B cell (primary cell): ENCODE measurements at regions not wholly inside any gene's neighbourhood (a gene's known extent, or its start where the extent isn't known, plus 50 kb on each side); places are given as distances from the start of the nearest gene placed in this dataset.

Experiments used
- ATAC-seq: fragments of 200-7000 bp; cut with Tn5 transposase; one replicate; pipeline ENCODE4 v1.10.0; 2021; ENCODE audit warnings: low read depth, mild to moderate bottlenecking, moderate number of reproducible peaks, moderate library complexity
- CTCF ChIA-PET: fragments of 350-600 bp; sonication (Branson Sonifier 250); formaldehyde crosslinking; loops from one replicate; lab custom pipeline; 2021; ENCODE audit warnings: antibody characterized with exemption, inconsistent platforms; lab: Charles Lee
- POLR2A ChIA-PET: fragments of 350-600 bp; sonication (Branson Sonifier 250); formaldehyde crosslinking; loops from one replicate; lab custom pipeline; 2021; ENCODE audit warnings: antibody characterized with exemption; lab: Charles Lee
- DNase-seq: peaks from one replicate; pipeline ENCODE4 v3.0.0; 2013
- H2AFZ ChIP-seq: 2 replicates; pipeline ENCODE4 v1.6.1; 2012; ENCODE audit warnings: mild to moderate bottlenecking, low read depth, low read length; ENCODE audit not compliant: insufficient read depth, poor library complexity, severe bottlenecking
- H3K27ac ChIP-seq, 2 donors: 1 replicate in 1 of 2; 2 replicates in 1 of 2; pipeline ENCODE4 v1.5.1; 2012 to 2013; ENCODE audit warnings: low read length in 2 of 2, mild to moderate bottlenecking in 2 of 2, moderate library complexity in 1 of 2
- H3K27me3 ChIP-seq, 4 experiments: fragments of 200-600 bp in 1 of 4; sonication (generic) in 1 of 4; replicated peaks in 1 of 4; 1 replicate in 2 of 4; 2 replicates in 2 of 4; pipeline versions ENCODE4 v1.6.1 to v1.7.0; 2013 to 2016; ENCODE audit warnings: low read length in 3 of 4, mild to moderate bottlenecking in 2 of 4, mixed read lengths in 1 of 4, moderate library complexity in 1 of 4; ENCODE audit not compliant: insufficient read depth in 4 of 4, control insufficient read depth in 3 of 4; ENCODE audit errors: control extremely low read depth in 1 of 4
- H3K36me3 ChIP-seq, 2 experiments: replicated peaks in 1 of 2; 1 replicate in 1 of 2; 2 replicates in 1 of 2; pipeline versions ENCODE4 v1.6.1 to v1.7.1; 2013; ENCODE audit warnings: low read length in 1 of 2; ENCODE audit not compliant: insufficient read depth in 2 of 2, control insufficient read depth in 1 of 2; ENCODE audit errors: control extremely low read depth in 1 of 2, extremely low read depth in 1 of 2
- H3K4me1 ChIP-seq, 2 donors: fragments of 200-600 bp in 1 of 2; sonication (generic) in 1 of 2; 1 replicate in 1 of 2; 2 replicates in 1 of 2; pipeline versions ENCODE4 v1.5.1 to v1.6.1; 2013 to 2017; ENCODE audit warnings: low read length in 2 of 2; ENCODE audit not compliant: control insufficient read depth in 2 of 2, insufficient read depth in 2 of 2
- H3K4me2 ChIP-seq: replicated peaks from 2 replicates; pipeline ENCODE3; 2012; ENCODE audit warnings: mild to moderate bottlenecking, low read depth, low read length; ENCODE audit not compliant: poor library complexity, severe bottlenecking
- H3K4me3 ChIP-seq, 5 experiments: fragments of 200-600 bp in 1 of 5; sonication (generic) in 1 of 5; 1 replicate in 3 of 5; 2 replicates in 2 of 5; pipeline versions ENCODE4 v1.5.1 to v1.7.0; 2011 to 2016; ENCODE audit warnings: low read length in 4 of 5, mild to moderate bottlenecking in 4 of 5, low read depth in 2 of 5, control low read depth in 1 of 5, moderate library complexity in 1 of 5; ENCODE audit not compliant: insufficient read depth in 1 of 5; ENCODE audit errors: control extremely low read depth in 1 of 5, extremely low read depth in 1 of 5
- H3K79me2 ChIP-seq: fragments of 200-600 bp; sonication (generic); one replicate; pipeline ENCODE4 v1.6.0; 2016; ENCODE audit warnings: low read length; ENCODE audit not compliant: control insufficient read depth, insufficient read depth
- H3K9ac ChIP-seq: fragments of 200-600 bp; sonication (generic); 2 replicates; pipeline ENCODE4 v1.6.1; 2017; ENCODE audit warnings: mild to moderate bottlenecking, low read length, moderate library complexity
- H3K9me3 ChIP-seq, 3 donors: one replicate each; pipeline versions ENCODE4 v1.6.1 to v1.7.1; 2013; ENCODE audit warnings: low read length in 2 of 3; ENCODE audit not compliant: control insufficient read depth in 2 of 3, insufficient read depth in 1 of 3; ENCODE audit errors: control extremely low read depth in 1 of 3
- H4K20me1 ChIP-seq: 2 replicates; pipeline ENCODE4 v1.6.0; 2012; ENCODE audit warnings: mild to moderate bottlenecking, low read length; ENCODE audit not compliant: insufficient read depth, control insufficient read depth, poor library complexity, severe bottlenecking
- H3K27ac Mint-ChIP-seq: one replicate; pipeline ENCODE4 v1.8.0; 2021; ENCODE audit warnings: mixed read lengths
- H3K27me3 Mint-ChIP-seq: one replicate; pipeline ENCODE4 v1.8.0; 2021; ENCODE audit warnings: mixed read lengths
- H3K4me1 Mint-ChIP-seq: one replicate; pipeline ENCODE4 v1.8.0; 2021; ENCODE audit warnings: mixed read lengths
- H3K4me3 Mint-ChIP-seq: one replicate; pipeline ENCODE4 v1.8.0; 2021; ENCODE audit warnings: mixed read lengths
- H3K9me3 Mint-ChIP-seq: one replicate; pipeline ENCODE4 v1.8.0; 2022; ENCODE audit warnings: mixed read lengths; ENCODE audit not compliant: insufficient read depth
- EZH2 ChIP-seq: IDR thresholded peaks from 2 replicates; pipeline ENCODE4 v1.6.1; 2012; ENCODE audit warnings: borderline replicate concordance, low read depth, mild to moderate bottlenecking, moderate library complexity, low read length; ENCODE audit not compliant: insufficient read depth, poor library complexity, severe bottlenecking
- WGBS: methylation state at CpG from one replicate; pipeline ENCODE4 v1.1.5; 2013; ENCODE audit warnings: missing lambda C conversion rate; ENCODE audit not compliant: insufficient coverage; 5-methylcytosine and 5-hydroxymethylcytosine counted together
- intact Hi-C: fragments of 100-400 bp; cut with micrococcal nuclease; formaldehyde crosslinking; loops from one replicate; pipeline ENCODE4 v1.10.0; 2022
- TF ChIP-seq, protein P1 (sequence below): fragments of 200-600 bp; IDR thresholded peaks from one replicate; pipeline ENCODE4 v1.8.0; 2022; ENCODE audit warnings: antibody characterized with exemption, mild to moderate bottlenecking

DNA sequence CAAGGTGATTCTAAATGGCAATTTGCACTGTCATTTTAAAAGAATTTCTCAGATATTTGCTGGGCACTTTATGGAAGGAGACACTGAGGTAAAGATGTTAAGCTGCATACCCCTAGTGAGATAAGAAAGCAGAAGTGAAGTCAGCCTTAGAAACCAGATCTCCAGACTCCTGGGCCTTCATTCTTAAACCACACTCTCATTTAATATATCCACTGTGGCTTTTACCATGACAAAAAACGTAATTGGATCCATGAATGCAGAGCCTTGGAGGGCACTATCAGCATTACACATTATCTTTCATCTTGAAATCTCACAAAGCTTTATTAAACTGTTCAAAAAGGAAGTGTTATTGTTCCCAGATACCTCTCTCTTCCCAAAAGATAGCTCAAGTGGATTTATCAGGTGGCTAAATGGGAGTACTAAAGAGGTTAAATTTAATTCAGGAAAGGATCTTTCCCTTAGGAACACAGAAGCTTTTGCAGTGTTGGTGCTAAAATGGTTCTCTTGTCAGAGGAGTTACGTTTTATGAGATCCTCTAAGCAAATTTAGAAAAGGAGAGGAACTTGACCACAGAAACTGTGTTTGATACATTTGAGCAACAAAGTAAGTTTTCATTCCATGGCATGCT, 1060.4 kb downstream of the EFNB2 start:
- WGBS: 17% methylated on average over 1 of the region's 2 CpGs
- H3K27me3 Mint-ChIP-seq: no peaks in the 10 kb centered on the region
- POLR2A ChIA-PET: no interaction called here

DNA sequence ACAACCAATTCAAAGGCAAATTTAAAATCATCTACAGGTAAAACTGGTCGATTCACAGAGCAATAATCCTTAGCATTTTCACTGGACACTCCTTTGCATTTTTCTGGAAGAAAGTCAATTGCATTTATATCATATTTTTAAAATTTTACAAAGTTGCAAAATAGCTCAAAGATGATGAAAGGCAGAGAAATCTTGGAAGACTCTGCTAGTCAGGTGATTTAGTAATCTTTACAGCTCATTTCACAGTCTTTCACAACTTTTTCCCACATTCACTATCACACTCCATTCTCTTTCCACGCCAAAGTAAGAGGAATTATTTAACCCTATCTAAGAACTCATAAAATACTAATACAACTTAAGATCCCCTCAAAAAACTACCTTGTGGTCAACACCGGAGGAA, 1063.8 kb downstream of the EFNB2 start:
- ATAC-seq (no peak), DNase-seq (no peak)
- Mint-ChIP-seq H3K4me1 (no peaks in the 10 kb centered on the region), H3K27me3 (no peaks in the 10 kb centered on the region), H3K27ac (no peak overlapping the region), H3K4me3 (no peak overlapping the region), H3K9me3 (no peaks in the 10 kb centered on the region)
- Histone ChIP-seq H3K4me1 (no peaks in the 10 kb centered on the region), H3K79me2 (no peaks in the 10 kb centered on the region), H3K36me3 (no peaks in the 10 kb centered on the region), H3K27me3 (no peaks in the 10 kb centered on the region), H3K27ac (no peak overlapping the region), H3K4me3 (no peak overlapping the region), H3K9me3 (peaks cover 0 to 4% (median 0%) of the 10 kb centered on the region in 3 donors), H4K20me1 (no peaks in the 10 kb centered on the region), H3K4me2 (no peak overlapping the region), H3K9ac (no peak overlapping the region), H2AFZ (no peak overlapping the region)
- ChIA-PET CTCF (no interaction called here), POLR2A (no interaction called here)
- WGBS: no CpG with 5 or more reads among the region's 3 CpGs
- TF ChIP-seq EZH2: no peak
- TF ChIP-seq, protein P1, sequence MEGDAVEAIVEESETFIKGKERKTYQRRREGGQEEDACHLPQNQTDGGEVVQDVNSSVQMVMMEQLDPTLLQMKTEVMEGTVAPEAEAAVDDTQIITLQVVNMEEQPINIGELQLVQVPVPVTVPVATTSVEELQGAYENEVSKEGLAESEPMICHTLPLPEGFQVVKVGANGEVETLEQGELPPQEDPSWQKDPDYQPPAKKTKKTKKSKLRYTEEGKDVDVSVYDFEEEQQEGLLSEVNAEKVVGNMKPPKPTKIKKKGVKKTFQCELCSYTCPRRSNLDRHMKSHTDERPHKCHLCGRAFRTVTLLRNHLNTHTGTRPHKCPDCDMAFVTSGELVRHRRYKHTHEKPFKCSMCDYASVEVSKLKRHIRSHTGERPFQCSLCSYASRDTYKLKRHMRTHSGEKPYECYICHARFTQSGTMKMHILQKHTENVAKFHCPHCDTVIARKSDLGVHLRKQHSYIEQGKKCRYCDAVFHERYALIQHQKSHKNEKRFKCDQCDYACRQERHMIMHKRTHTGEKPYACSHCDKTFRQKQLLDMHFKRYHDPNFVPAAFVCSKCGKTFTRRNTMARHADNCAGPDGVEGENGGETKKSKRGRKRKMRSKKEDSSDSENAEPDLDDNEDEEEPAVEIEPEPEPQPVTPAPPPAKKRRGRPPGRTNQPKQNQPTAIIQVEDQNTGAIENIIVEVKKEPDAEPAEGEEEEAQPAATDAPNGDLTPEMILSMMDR: no peak
- intact Hi-C loops: no loop called here

More for the DNA sequence above, 1060.4 kb downstream of the EFNB2 start:
- no peak overlapping the region for H3K4me2 ChIP-seq
- no peak overlapping the region for H3K27ac Mint-ChIP-seq
- peaks cover 2% of the 10 kb centered on the region for H3K9me3 Mint-ChIP-seq
- no peak overlapping the region for H2AFZ ChIP-seq
- no peaks in the 10 kb centered on the region for H3K4me1 ChIP-seq
- CTCF ChIA-PET: no interaction called here
- intact Hi-C loops: no loop called here
- no peak for ATAC-seq
- H3K27me3 ChIP-seq: no peaks in the 10 kb centered on the region
- H3K9ac ChIP-seq: no peak overlapping the region
- TF ChIP-seq, protein P1: no peak
- no peak for TF ChIP-seq EZH2
- H3K4me3 ChIP-seq: no peak overlapping the region
- no peaks in the 10 kb centered on the region for H4K20me1 ChIP-seq
- H3K9me3 ChIP-seq: no peaks in the 10 kb centered on the region
- DNase-seq: no peak
- no peaks in the 10 kb centered on the region for H3K36me3 ChIP-seq
- no peak overlapping the region for H3K4me3 Mint-ChIP-seq
- H3K79me2 ChIP-seq: no peaks in the 10 kb centered on the region
- no peaks in the 10 kb centered on the region for H3K4me1 Mint-ChIP-seq
- no peak overlapping the region for H3K27ac ChIP-seq
